ENCODE measurements at regions not wholly inside any gene's neighbourhood (a gene's known extent, or its start where the extent isn't known, plus 50 kb on each side); places are given as distances from the start of the nearest gene placed in this dataset.

GRCh38 chr1:79781261-79781660 is 774.7 kb upstream of the ADGRL4 start:
- DNase-seq (ENCODE audit: low read depth), result no peak
- H3K4me3 ChIP-seq (ENCODE audit: low read depth, low read length), result no peak overlapping the region
- no peak for TF ChIP-seq CTCF (conservative IDR thresholded peaks at IDR 0.05; ENCODE audit: low read depth, low read length)

GRCh38 chr1:79777481-79778219 is 771.1 kb upstream of the ADGRL4 start:
- no peak for DNase-seq (ENCODE audit: low read depth)
- no peak overlapping the region for H3K4me3 ChIP-seq (ENCODE audit: low read depth, low read length)
- TF ChIP-seq CTCF (conservative IDR thresholded peaks at IDR 0.05; ENCODE audit: low read depth, low read length), result no peak

GRCh38 chr1:79775402-79775801 is 768.9 kb upstream of the ADGRL4 start:
- no peak for TF ChIP-seq CTCF (conservative IDR thresholded peaks at IDR 0.05; ENCODE audit: low read depth, low read length)
- DNase-seq (ENCODE audit: low read depth), result no peak
- no peak overlapping the region for H3K4me3 ChIP-seq (ENCODE audit: low read depth, low read length)

GRCh38 chr1:79773385-79773784 is 766.9 kb upstream of the ADGRL4 start:
- DNase-seq (ENCODE audit: low read depth), result no peak
- no peak for TF ChIP-seq CTCF (conservative IDR thresholded peaks at IDR 0.05; ENCODE audit: low read depth, low read length)
- H3K4me3 ChIP-seq (ENCODE audit: low read depth, low read length), result no peak overlapping the region

GRCh38 chr1:79762461-79762860 is 755.9 kb upstream of the ADGRL4 start:
- DNase-seq (ENCODE audit: low read depth), result no peak
- no peak overlapping the region for H3K4me3 ChIP-seq (ENCODE audit: low read depth, low read length)
- no peak for TF ChIP-seq CTCF (conservative IDR thresholded peaks at IDR 0.05; ENCODE audit: low read depth, low read length)

GRCh38 chr1:79760531-79760930 is 754.0 kb upstream of the ADGRL4 start:
- no peak for DNase-seq (ENCODE audit: low read depth)
- no peak for TF ChIP-seq CTCF (conservative IDR thresholded peaks at IDR 0.05; ENCODE audit: low read depth, low read length)
- H3K4me3 ChIP-seq (ENCODE audit: low read depth, low read length), result no peak overlapping the region

GRCh38 chr1:79749607-79750006 is 743.1 kb upstream of the ADGRL4 start:
- no peak for DNase-seq (ENCODE audit: low read depth)
- no peak for TF ChIP-seq CTCF (conservative IDR thresholded peaks at IDR 0.05; ENCODE audit: low read depth, low read length)
- H3K4me3 ChIP-seq (ENCODE audit: low read depth, low read length), result no peak overlapping the region

Data from epithelial cell of proximal tubule (primary cell).